ENCODE measurements at regions not wholly inside any gene's neighbourhood (a gene's known extent, or its start where the extent isn't known, plus 50 kb on each side); places are given as distances from the start of the nearest gene placed in this dataset.

DNA sequence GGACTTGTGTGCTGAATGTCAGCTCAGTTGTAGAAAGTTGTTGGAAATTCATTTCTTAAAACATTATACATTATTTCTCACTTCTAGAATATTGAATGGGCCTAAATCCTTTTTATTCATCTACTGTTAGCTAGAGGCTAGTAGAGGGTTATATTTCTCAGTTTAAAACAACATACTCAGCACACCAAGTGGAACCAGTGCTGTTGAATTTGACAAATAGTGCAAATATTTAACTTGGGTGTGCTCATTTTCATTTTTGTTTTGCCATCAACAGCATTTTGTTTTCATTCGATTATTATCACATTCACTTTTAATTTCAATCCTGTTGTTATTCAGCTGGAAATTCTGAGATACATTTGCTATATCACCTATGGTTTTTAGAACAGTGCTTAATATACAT lies 269.4 kb upstream of the PEX5L start:
- H3K4me3 ChIP-seq (ENCODE audit: low read length) = no peak overlapping the region
- Mint-ChIP-seq H3K36me3 (no peaks in the 10 kb centered on the region), H3K4me1 (no peaks in the 10 kb centered on the region), H3K27ac (no peak overlapping the region), H3K9me3 (peaks cover 13 to 15% of the 10 kb centered on the region in 2 donors), H3K4me3 (no peak overlapping the region), H3K27me3 (ENCODE audit: low read depth in 2 of 2) (no peaks in the 10 kb centered on the region)
- WGBS (ENCODE audit: insufficient coverage) = no CpG with 5 or more reads among the region's 1 CpG
- no peaks in the 10 kb centered on the region for H3K27me3 ChIP-seq (ENCODE audit: control insufficient read depth, insufficient read depth, low read length)
- H3K9me3 ChIP-seq (ENCODE audit: control insufficient read depth, insufficient read depth, low read length) = no peaks in the 10 kb centered on the region
- intact Hi-C loops (cut with micrococcal nuclease) = no loop called here
- no peak overlapping the region for H3K27ac ChIP-seq (ENCODE audit: low read length)
- TF ChIP-seq, protein P1, sequence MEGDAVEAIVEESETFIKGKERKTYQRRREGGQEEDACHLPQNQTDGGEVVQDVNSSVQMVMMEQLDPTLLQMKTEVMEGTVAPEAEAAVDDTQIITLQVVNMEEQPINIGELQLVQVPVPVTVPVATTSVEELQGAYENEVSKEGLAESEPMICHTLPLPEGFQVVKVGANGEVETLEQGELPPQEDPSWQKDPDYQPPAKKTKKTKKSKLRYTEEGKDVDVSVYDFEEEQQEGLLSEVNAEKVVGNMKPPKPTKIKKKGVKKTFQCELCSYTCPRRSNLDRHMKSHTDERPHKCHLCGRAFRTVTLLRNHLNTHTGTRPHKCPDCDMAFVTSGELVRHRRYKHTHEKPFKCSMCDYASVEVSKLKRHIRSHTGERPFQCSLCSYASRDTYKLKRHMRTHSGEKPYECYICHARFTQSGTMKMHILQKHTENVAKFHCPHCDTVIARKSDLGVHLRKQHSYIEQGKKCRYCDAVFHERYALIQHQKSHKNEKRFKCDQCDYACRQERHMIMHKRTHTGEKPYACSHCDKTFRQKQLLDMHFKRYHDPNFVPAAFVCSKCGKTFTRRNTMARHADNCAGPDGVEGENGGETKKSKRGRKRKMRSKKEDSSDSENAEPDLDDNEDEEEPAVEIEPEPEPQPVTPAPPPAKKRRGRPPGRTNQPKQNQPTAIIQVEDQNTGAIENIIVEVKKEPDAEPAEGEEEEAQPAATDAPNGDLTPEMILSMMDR (IDR thresholded peaks at IDR 0.05) = no peak
- DNase-seq (no peak), ATAC-seq (no peak)
- H3K4me1 ChIP-seq (ENCODE audit: control insufficient read depth, insufficient read depth, low read length) = no peaks in the 10 kb centered on the region
- no peaks in the 10 kb centered on the region for H3K36me3 ChIP-seq (ENCODE audit: control insufficient read depth, insufficient read depth, low read length)

GRCh38 chr3:180306691-180307090 lies 270.0 kb upstream of the PEX5L start:
- Mint-ChIP-seq H3K27ac (no peak overlapping the region), H3K4me1 (no peaks in the 10 kb centered on the region), H3K4me3 (no peak overlapping the region), H3K9me3 (peaks cover 12 to 15% of the 10 kb centered on the region in 2 donors), H3K27me3 (ENCODE audit: low read depth in 2 of 2) (no peaks in the 10 kb centered on the region), H3K36me3 (no peaks in the 10 kb centered on the region)
- H3K4me1 ChIP-seq (ENCODE audit: control insufficient read depth, insufficient read depth, low read length) = no peaks in the 10 kb centered on the region
- 87% methylated on average over 7 of the region's 7 CpGs for WGBS (ENCODE audit: insufficient coverage)
- TF ChIP-seq, protein P1 (IDR thresholded peaks at IDR 0.05) = no peak
- no peaks in the 10 kb centered on the region for H3K36me3 ChIP-seq (ENCODE audit: control insufficient read depth, insufficient read depth, low read length)
- DNase-seq = no peak
- no peak for ATAC-seq
- H3K27ac ChIP-seq (ENCODE audit: low read length) = no peak overlapping the region
- intact Hi-C loops (cut with micrococcal nuclease) = no loop called here
- H3K27me3 ChIP-seq (ENCODE audit: control insufficient read depth, insufficient read depth, low read length) = no peaks in the 10 kb centered on the region
- H3K9me3 ChIP-seq (ENCODE audit: control insufficient read depth, insufficient read depth, low read length) = no peaks in the 10 kb centered on the region
- H3K4me3 ChIP-seq (ENCODE audit: low read length) = no peak overlapping the region

DNA sequence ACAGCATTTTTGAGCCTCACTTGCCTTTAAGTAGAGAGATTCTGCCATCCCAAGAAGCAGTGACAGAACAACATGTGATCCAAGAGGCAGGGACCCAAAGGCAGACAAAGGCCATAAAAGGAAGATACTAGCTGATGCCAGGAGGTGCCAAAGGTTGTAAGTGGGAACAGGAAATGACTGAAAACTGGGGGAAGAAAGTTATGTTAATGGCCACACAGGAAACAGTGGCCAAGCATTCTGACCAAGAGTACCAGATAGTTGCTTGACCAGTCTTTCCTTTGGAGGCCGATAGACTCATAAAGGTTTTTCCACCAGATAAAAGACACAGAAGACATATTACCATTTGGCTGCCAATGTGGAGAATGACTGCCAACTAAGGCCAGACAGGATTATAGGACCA lies 274.5 kb upstream of the PEX5L start:
- no peaks in the 10 kb centered on the region for H3K27me3 Mint-ChIP-seq (ENCODE audit: low read depth in 2 of 2)
- 71% methylated on average over 1 of the region's 1 CpG for WGBS (ENCODE audit: insufficient coverage)

GRCh38 chr3:180316321-180316720 lies 279.6 kb upstream of the PEX5L start:
- H3K27ac Mint-ChIP-seq = no peak overlapping the region
- TF ChIP-seq, protein P1 (IDR thresholded peaks at IDR 0.05) = no peak
- no peak overlapping the region for H3K4me3 Mint-ChIP-seq
- H3K27ac ChIP-seq (ENCODE audit: low read length) = no peak overlapping the region
- ATAC-seq (no peak), DNase-seq (no peak)
- 62% methylated on average over 2 of the region's 2 CpGs for WGBS (ENCODE audit: insufficient coverage)
- H3K27me3 ChIP-seq (ENCODE audit: control insufficient read depth, insufficient read depth, low read length) = no peaks in the 10 kb centered on the region
- intact Hi-C loops (cut with micrococcal nuclease) = no loop called here
- no peaks in the 10 kb centered on the region for H3K36me3 ChIP-seq (ENCODE audit: control insufficient read depth, insufficient read depth, low read length)
- H3K4me3 ChIP-seq (ENCODE audit: low read length) = no peak overlapping the region
- H3K4me1 ChIP-seq (ENCODE audit: control insufficient read depth, insufficient read depth, low read length) = no peaks in the 10 kb centered on the region
- H3K9me3 Mint-ChIP-seq = peaks cover 5 to 8% of the 10 kb centered on the region in 2 donors
- H3K27me3 Mint-ChIP-seq (ENCODE audit: low read depth in 2 of 2) = no peaks in the 10 kb centered on the region
- no peaks in the 10 kb centered on the region for H3K4me1 Mint-ChIP-seq
- H3K36me3 Mint-ChIP-seq = no peaks in the 10 kb centered on the region
- no peaks in the 10 kb centered on the region for H3K9me3 ChIP-seq (ENCODE audit: control insufficient read depth, insufficient read depth, low read length)

More for the DNA sequence above, 274.5 kb upstream of the PEX5L start:
- H3K4me1 Mint-ChIP-seq = no peaks in the 10 kb centered on the region
- H3K4me1 ChIP-seq (ENCODE audit: control insufficient read depth, insufficient read depth, low read length) = no peaks in the 10 kb centered on the region
- TF ChIP-seq, protein P1 (IDR thresholded peaks at IDR 0.05) = no peak
- H3K27ac Mint-ChIP-seq = no peak overlapping the region
- intact Hi-C loops (cut with micrococcal nuclease) = no loop called here
- ATAC-seq = no peak
- no peaks in the 10 kb centered on the region for H3K9me3 ChIP-seq (ENCODE audit: control insufficient read depth, insufficient read depth, low read length)
- H3K36me3 Mint-ChIP-seq = no peaks in the 10 kb centered on the region
- H3K36me3 ChIP-seq (ENCODE audit: control insufficient read depth, insufficient read depth, low read length) = no peaks in the 10 kb centered on the region
- peaks cover 12 to 16% of the 10 kb centered on the region in 2 donors for H3K9me3 Mint-ChIP-seq
- H3K4me3 Mint-ChIP-seq = no peak overlapping the region
- H3K27ac ChIP-seq (ENCODE audit: low read length) = no peak overlapping the region
- no peaks in the 10 kb centered on the region for H3K27me3 ChIP-seq (ENCODE audit: control insufficient read depth, insufficient read depth, low read length)
- DNase-seq = no peak
- no peak overlapping the region for H3K4me3 ChIP-seq (ENCODE audit: low read length)
